IgD-negative memory B cell (primary cell): ENCODE measurements at regions not wholly inside any gene's neighbourhood (a gene's known extent, or its start where the extent isn't known, plus 50 kb on each side); places are given as distances from the start of the nearest gene placed in this dataset.
A peak's percentile ranks its signal among the peaks of the same experiment; 100 is the strongest.
"Not testable (repeated sequence)": the region's sequence is repeated elsewhere in the genome, so short reads cannot be mapped to it uniquely, and the experiment has no call there.

Experiments used
- H3K27ac Mint-ChIP-seq, 3 donors: one replicate each; pipeline ENCODE4 v1.8.0; 2020 to 2022; ENCODE audit warnings: mild to moderate bottlenecking in 3 of 3, mixed read lengths in 3 of 3, moderate library complexity in 1 of 3
- H3K27me3 Mint-ChIP-seq: one replicate; pipeline ENCODE4 v1.8.0; 2021; ENCODE audit warnings: mixed read lengths
- H3K36me3 Mint-ChIP-seq: one replicate; pipeline ENCODE4 v1.8.0; 2020; ENCODE audit warnings: mild to moderate bottlenecking, mixed read lengths
- H3K4me1 Mint-ChIP-seq, 3 donors: one replicate each; pipeline ENCODE4 v1.8.0; 2020 to 2022; ENCODE audit warnings: mixed read lengths in 3 of 3, mild to moderate bottlenecking in 1 of 3
- H3K4me3 Mint-ChIP-seq, 4 donors: one replicate each; pipeline ENCODE4 v1.8.0; 2020 to 2022; ENCODE audit warnings: mild to moderate bottlenecking in 4 of 4, mixed read lengths in 4 of 4, moderate library complexity in 3 of 4
- H3K9me3 Mint-ChIP-seq, 3 donors: one replicate each; pipeline ENCODE4 v1.8.0; 2020 to 2021; ENCODE audit warnings: mixed read lengths in 3 of 3, mild to moderate bottlenecking in 1 of 3

DNA sequence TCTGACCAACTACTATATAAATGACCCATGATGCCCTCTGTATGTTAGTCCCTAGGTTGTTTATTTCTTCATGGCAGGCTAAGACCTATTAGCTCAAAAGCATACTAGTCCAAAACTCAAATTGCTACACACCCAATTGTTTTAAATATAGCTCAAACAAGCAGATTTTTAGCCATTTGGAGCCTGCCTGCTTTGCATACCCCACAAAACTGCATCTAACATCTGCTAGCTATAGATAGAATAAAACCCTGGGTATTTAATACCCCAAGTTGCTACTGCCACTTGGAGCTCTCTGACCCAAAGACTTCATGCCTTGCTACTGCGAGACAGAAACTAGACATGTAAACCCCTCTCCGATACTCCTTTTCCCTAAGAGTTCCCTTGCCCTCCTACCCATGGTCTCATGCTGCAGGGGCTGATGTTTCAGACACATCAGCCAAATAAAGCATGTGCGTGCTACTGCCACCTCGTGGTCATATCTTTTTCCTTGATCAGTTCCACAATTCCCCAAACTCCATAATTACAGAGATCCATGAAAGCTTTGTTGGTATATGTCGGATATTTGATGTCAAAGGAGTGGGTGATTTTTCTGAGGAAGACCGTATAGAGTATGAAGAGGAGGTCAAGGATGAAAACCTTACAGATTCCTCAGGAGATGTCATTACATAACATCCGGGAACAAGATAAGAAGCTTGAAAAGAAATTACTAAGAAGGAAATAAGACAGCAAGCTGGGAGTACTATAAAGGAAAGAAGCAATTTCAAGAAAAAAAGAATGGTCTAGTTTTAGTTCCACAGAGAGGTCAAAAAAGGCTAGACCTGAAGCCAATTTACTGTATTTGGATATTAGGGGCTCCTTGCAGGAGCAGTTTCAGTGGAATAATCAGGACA, 386.6 kb downstream of the SH2D4B start:
- Mint-ChIP-seq H3K4me3 (no peak overlapping the region), H3K27me3 (peaks cover 3% of the 10 kb centered on the region), H3K9me3 (peaks cover 2 to 11% (median 2%) of the 10 kb centered on the region in 3 donors), H3K27ac (no peak overlapping the region), H3K4me1 (no peaks in the 10 kb centered on the region), H3K36me3 (peaks cover 2% of the 10 kb centered on the region)

DNA sequence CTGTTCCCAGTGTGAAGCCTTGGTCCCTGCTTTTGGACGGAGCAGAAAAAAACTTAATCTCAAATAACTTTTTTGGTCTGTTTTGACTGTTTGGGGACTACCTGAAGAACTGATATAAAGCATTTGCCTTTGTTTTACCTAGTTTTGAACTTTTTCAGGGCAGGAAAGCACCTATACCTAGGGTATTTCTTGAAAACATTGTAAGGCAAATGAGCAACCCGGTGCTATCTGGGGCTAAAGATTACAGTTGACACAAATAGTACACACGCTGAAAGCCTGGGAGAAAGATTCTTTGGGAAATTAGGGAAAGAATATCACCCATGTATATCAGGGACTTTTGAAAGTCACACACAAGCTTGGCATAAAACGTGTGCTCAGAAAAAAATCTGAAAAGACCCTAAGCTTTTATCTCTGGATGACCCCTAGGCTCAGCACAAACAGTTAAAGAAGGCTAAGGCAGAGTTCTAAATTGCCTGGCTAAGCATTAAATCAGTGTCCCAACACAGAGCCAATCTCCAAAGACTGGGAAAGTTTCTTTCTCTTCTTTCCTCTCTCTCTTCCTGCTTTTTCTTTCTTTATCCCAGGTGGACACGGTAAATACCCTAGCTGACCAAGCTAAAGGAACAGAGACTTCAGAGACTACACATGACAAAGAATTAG, 389.8 kb downstream of the SH2D4B start:
- peaks cover 1% of the 10 kb centered on the region for H3K27me3 Mint-ChIP-seq
- H3K36me3 Mint-ChIP-seq = peaks cover 2% of the 10 kb centered on the region
- H3K27ac Mint-ChIP-seq = no peak overlapping the region
- peaks cover 2 to 11% (median 2%) of the 10 kb centered on the region in 3 donors for H3K9me3 Mint-ChIP-seq
- H3K4me1 Mint-ChIP-seq = no peaks in the 10 kb centered on the region
- no peak overlapping the region for H3K4me3 Mint-ChIP-seq

DNA sequence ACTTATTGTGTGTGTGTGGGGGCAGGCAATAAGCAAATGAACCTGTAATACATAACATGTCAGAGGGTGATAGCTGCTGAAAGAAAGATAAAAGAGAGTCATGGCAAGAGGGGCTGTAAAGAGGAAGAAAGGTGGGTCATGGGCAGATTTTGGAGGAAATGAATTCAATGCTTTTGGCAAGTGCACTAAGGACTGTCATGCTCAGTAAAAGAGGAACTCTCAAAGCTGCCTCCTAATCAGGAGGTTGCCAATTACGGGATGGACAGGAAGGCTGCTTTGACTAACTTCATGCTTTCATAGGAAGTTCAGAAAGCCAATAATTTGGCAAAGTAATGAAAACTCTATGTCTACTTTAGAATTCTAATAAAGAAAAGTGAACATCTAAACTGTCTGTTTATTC, 401.2 kb downstream of the SH2D4B start:
- Mint-ChIP-seq H3K27me3 (peaks cover 2% of the 10 kb centered on the region), H3K36me3 (peaks cover 2% of the 10 kb centered on the region), H3K4me1 (no peaks in the 10 kb centered on the region), H3K9me3 (no peaks in the 10 kb centered on the region), H3K4me3 (no peak overlapping the region), H3K27ac (no peak overlapping the region)

DNA sequence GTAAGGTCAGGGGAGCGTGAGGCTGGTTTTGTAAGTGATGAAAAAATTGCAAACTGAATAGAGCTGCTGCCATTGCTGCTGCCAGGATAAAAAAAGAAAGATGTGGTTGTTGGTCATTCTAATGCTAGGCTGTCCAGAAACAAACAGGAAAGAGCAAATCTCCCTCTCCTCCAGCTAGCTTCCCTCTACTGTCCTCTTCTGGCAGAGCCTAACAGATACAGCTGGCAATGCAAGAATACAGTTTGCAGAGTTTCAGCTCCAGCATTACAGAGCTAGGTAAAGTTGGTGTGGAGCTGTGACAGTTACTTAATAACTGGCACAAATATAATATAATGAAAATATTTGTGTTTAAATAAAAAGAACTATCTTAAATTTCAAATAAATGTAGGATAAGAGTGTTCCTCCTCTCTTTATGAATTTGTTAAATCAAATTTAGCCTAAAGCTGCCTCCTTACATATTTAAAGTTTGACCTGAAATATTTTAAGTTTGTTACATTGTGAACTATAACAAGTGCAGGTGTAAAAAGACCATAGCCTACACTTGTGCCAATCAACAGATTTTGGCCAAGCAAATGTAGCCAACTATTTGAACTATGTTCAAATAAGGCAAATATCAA, 407.7 kb downstream of the SH2D4B start:
- Mint-ChIP-seq H3K27ac (no peak overlapping the region), H3K27me3 (peaks cover 5% of the 10 kb centered on the region), H3K4me1 (no peaks in the 10 kb centered on the region), H3K4me3 (no peak overlapping the region), H3K36me3 (peaks cover 2% of the 10 kb centered on the region), H3K9me3 (peaks cover 0 to 3% (median 0%) of the 10 kb centered on the region in 3 donors)

DNA sequence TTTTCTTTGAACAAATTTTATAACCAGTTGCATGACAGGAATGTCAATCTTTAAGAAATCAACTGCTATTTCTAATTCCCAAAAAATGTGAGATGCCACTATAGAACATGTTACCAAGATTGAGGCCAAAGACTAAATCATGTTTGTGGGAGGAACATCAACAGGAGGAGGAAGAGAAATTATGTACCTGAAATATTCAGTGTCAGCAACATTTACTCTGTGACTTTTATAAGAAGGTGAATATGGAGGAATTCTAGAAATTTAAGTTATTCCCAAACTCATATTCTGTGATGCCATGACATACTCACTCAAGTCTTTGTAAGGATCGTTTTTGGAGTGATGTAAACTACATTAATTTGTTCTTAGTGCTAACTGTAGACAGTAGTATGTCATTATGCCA, 408.4 kb downstream of the SH2D4B start:
- Mint-ChIP-seq H3K27ac (no peak overlapping the region), H3K27me3 (peaks cover 5% of the 10 kb centered on the region), H3K9me3 (peaks cover 0 to 3% (median 0%) of the 10 kb centered on the region in 3 donors), H3K4me1 (no peaks in the 10 kb centered on the region), H3K36me3 (peaks cover 2% of the 10 kb centered on the region), H3K4me3 (no peak overlapping the region)

DNA sequence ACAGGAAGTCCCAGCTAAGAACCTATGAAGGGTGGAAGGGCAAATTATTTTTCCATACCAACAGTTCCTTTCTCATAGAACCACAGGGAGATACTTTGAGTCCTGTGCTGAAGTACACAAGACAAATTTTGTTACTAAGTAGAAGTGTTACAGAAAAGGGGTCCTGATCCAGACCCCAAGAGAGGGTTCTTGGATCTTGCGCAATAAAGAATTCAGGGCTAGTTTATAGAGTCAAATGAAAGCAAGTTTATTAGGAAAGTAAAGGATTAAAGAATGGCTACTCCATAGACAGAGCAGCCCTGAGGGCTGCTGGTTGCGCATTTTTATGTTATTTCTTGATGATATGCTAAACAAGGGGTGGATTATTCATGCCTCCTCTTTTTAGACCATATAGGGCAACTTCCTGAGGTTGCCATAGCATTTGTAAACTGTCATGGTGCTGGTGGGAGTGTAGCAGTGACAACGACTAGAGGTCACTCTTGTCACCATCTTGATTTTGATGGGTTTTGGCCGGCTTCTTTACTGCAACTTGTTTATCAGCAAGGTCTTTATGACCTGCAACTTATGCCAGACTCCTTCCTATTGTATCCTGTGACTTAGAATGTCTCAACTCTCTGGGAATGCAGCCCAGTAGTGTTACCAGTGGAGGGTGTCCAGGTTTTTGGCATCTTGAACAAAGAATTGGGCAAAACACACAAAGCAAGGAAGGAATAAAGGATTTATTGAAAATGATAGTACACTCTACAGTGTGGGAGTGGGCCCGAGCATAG, 409.4 kb downstream of the SH2D4B start:
- peaks cover 0 to 3% (median 0%) of the 10 kb centered on the region in 3 donors for H3K9me3 Mint-ChIP-seq
- H3K4me3 Mint-ChIP-seq = no peak overlapping the region
- no peak overlapping the region for H3K27ac Mint-ChIP-seq
- H3K4me1 Mint-ChIP-seq = no peaks in the 10 kb centered on the region
- peaks cover 2% of the 10 kb centered on the region for H3K36me3 Mint-ChIP-seq
- H3K27me3 Mint-ChIP-seq = peaks cover 5% of the 10 kb centered on the region

DNA sequence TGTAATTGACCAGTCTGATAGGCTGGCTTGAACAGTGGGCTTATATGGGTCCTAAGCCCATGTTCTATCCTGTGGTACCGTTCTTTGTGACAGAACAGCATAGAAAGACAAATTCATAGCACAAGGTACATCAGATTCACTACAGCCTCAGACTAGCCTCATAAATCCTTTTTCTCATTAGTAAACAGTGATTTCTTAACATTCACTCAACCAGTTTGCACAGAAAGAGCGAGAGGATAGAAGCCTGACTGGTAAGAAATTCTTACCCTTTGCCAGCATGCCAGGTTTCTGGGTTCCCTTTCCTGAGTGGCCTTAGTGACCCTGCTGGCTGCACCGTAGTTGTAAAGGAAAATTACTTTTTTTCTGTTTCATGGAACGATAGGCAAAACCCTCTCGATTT, 412.1 kb downstream of the SH2D4B start:
- Mint-ChIP-seq H3K27me3 (peaks cover 4% of the 10 kb centered on the region), H3K9me3 (peaks cover 0 to 3% (median 0%) of the 10 kb centered on the region in 3 donors), H3K36me3 (no peaks in the 10 kb centered on the region), H3K27ac (no peak overlapping the region), H3K4me3 (no peak overlapping the region), H3K4me1 (no peaks in the 10 kb centered on the region)

DNA sequence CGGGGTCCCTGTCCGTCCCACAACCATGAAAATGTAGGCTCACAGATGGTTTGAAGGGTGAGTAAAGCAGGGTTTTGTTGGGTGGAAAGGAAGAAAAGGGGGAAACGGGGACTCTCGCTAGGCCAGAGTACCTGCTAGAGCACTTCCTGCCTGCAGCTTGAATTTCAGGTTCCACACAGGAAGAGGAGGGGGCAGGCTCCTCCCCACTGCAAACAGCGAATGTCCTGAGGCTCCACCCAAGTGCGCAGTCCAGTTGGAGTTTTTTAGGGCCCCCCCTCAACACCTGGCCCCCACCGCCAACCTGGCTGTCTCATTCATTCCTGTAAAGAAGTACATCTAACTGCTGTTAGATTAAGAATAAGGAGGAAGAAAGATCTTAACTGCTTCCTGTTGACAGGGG, 414.7 kb downstream of the SH2D4B start:
- no peak overlapping the region for H3K4me3 Mint-ChIP-seq
- H3K9me3 Mint-ChIP-seq = peaks cover 0 to 3% (median 0%) of the 10 kb centered on the region in 3 donors
- no peak overlapping the region for H3K27ac Mint-ChIP-seq
- H3K27me3 Mint-ChIP-seq = no peaks in the 10 kb centered on the region
- no peaks in the 10 kb centered on the region for H3K4me1 Mint-ChIP-seq
- no peaks in the 10 kb centered on the region for H3K36me3 Mint-ChIP-seq

DNA sequence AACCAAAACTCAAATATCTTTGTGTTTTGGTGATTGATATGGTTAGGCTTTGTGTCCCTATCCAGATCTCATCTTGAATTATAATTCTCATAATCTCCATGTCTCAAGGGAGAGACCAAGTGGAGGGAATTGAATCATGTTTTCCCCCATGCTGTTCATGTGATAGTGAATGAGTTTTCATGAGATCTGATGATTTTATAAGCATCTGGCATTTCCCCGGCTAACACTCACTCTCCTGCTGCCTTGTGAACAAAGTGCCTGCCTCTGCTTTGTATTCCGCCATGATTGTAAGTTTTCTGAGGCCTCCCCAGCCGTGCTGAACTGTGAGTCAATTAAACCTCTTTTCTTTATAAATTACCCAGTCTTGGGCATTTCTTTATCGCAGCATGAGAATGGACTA, 419.5 kb downstream of the SH2D4B start:
- Mint-ChIP-seq H3K27ac (no peak overlapping the region), H3K27me3 (no peaks in the 10 kb centered on the region), H3K4me3 (no peak overlapping the region), H3K9me3 (no peaks in the 10 kb centered on the region), H3K4me1 (no peaks in the 10 kb centered on the region), H3K36me3 (no peaks in the 10 kb centered on the region)

DNA sequence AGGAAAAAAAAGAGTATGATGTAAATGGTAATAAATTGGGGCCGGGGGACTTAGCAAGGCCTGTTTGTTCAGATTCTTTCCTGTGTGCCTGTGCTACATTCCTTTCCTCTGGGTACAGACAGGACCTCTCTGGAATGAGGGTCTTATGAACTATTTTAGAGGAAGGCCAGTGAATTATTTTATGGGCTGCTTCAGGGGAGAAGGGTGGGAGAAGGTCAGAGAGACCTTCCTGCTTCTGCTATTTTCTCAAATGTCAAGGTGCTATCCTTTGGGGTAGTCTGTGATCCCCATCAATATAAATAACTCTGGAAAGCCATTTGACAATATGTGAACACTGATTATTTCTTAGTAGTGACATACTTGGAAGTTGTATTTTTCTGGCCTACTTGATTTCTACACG, 426.5 kb downstream of the SH2D4B start:
- Mint-ChIP-seq H3K4me1 (peaks cover 0 to 2% (median 1%) of the 10 kb centered on the region in 3 donors), H3K9me3 (no peaks in the 10 kb centered on the region), H3K27ac (no peak overlapping the region), H3K36me3 (no peaks in the 10 kb centered on the region), H3K4me3 (no peak overlapping the region), H3K27me3 (no peaks in the 10 kb centered on the region)

DNA sequence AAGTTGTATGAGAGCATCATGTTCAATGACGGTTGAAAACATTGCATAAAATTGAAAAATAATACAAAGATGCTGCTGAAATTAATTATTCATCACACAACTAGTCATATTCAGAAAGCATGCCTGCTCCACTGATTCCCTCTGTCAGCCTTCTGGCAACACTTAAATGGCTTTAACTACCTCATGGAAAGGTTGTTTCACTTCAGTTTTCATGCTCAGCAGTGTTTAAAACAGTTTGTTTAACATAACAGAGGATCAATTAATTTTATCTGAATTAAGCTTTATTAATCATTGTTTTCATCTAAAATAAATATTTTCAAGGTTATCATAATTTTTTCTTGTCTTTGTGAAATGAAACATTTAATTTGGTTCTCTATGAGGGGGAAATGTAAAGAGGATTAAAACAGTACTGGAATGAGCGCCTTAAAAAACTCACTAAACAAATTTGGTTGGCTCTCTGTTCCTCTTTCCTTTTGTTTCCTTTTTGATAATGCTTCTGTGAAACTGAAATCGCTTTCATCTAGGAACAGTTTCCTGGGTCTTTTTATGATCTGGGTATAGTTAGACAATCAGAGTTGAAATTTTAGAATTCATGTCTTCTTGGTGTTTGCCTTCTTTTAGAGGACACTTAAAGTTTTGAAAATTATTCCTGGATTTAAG, 427.4 kb downstream of the SH2D4B start:
- Mint-ChIP-seq H3K27me3 (no peaks in the 10 kb centered on the region), H3K4me3 (no peak overlapping the region), H3K4me1 (peaks cover 0 to 2% (median 1%) of the 10 kb centered on the region in 3 donors), H3K36me3 (no peaks in the 10 kb centered on the region), H3K9me3 (no peaks in the 10 kb centered on the region), H3K27ac (no peak overlapping the region)

DNA sequence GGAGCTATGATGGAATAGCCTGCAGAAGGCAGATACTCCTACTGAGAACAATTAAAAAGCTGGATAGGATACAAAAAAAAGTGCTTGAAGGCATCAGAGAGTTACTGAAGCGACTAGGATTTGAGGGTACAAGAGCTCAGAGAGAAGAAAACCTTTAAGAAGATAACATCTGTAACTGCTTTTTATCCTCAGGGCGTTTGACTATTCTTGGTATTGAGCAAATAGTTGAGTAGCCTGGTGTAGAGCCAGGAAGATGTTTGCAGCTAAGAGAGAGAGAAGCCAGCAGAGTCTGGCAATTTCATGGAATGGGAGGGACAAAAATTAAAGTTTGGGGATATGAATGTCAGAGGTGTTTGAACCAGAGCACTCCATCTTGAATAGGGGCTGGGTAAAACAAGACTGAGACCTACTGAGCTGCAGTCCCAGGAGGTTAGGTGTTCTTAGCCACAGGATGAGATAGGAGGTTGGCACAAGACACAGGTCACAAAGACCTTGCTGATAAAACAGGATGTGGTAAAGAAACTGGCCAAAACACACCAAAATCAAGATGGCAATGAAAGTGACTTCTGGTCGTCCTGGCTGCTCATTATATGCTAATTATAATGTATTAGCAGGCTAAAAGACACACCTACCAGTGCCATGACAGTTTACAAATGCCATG, 428.8 kb downstream of the SH2D4B start:
- Mint-ChIP-seq H3K27ac (peak overlapping the region in 1 of 3 donors; percentile 6), H3K9me3 (no peaks in the 10 kb centered on the region)

DNA sequence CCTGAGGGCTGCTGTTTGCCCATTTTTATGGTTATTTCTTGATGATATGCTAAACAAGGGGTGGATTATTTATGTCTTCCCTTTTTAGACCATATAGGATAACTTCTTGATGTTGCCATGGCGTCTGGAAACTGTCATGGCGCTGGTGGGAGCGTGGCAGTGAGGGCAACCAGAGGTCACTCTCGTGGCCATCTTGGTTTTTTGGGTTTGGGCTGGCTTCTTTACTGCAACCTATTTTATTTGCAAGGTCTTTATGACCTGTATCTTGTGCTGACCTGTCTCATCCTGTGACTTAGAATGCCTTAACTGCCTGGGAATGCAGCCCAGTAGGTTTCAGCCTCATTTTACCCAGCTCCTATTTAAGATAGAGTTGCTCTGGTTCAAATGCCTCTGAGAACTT, 429.7 kb downstream of the SH2D4B start:
- not testable (repeated sequence) for H3K27ac Mint-ChIP-seq, H3K4me1 Mint-ChIP-seq, H3K36me3 Mint-ChIP-seq, H3K27me3 Mint-ChIP-seq, H3K9me3 Mint-ChIP-seq, H3K4me3 Mint-ChIP-seq

More for the DNA sequence above, 428.8 kb downstream of the SH2D4B start:
- peaks cover 0 to 2% (median 1%) of the 10 kb centered on the region in 3 donors for H3K4me1 Mint-ChIP-seq
- no peak overlapping the region for H3K4me3 Mint-ChIP-seq
- no peaks in the 10 kb centered on the region for H3K36me3 Mint-ChIP-seq
- no peaks in the 10 kb centered on the region for H3K27me3 Mint-ChIP-seq

DNA sequence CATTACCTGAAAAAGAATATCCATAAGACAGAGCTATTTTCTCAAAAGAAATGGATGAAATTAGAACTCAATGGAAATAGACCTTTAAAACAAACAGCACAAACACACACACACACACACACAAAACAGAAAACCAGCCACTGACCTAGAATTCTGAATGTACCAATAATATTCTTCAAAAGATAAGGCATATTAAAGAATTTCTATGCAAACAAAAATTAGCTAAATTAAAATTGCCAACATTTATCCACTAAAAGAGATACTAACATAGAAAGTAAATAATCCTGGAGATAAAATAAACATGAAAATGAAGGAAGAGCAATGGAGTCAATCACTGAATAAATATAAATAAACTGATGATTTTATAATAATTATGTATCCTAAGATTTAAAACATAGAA, 431.2 kb downstream of the SH2D4B start:
- Mint-ChIP-seq H3K4me3 (no peak overlapping the region), H3K4me1 (peaks cover 0 to 2% (median 1%) of the 10 kb centered on the region in 3 donors), H3K27me3 (no peaks in the 10 kb centered on the region), H3K27ac (no peak overlapping the region), H3K36me3 (no peaks in the 10 kb centered on the region), H3K9me3 (peaks cover 0 to 8% (median 2%) of the 10 kb centered on the region in 3 donors)
